Liver (tissue), 3 donors: ENCODE measurements at regions not wholly inside any gene's neighbourhood (a gene's known extent, or its start where the extent isn't known, plus 50 kb on each side); places are given as distances from the start of the nearest gene placed in this dataset.

Source experiments
- FOXA1 ChIP-seq: IDR thresholded peaks from 2 replicates; pipeline ENCODE4 v1.6.1; 2016; ENCODE audit warnings: antibody characterized with exemption
- JUND ChIP-seq, 2 donors: IDR thresholded peaks; 2 replicates each; pipeline ENCODE4 v1.6.1; 2016; ENCODE audit warnings: antibody characterized with exemption in 2 of 2
- NR2F2 ChIP-seq: IDR thresholded peaks from 2 replicates; pipeline ENCODE4 v1.6.1; 2016; ENCODE audit warnings: antibody characterized with exemption
- RAD21 ChIP-seq, 2 donors: IDR thresholded peaks; 2 replicates each; pipeline ENCODE4 v1.6.1; 2016; ENCODE audit warnings: antibody characterized with exemption in 2 of 2, mild to moderate bottlenecking in 2 of 2
- SP1 ChIP-seq: IDR thresholded peaks from 2 replicates; pipeline ENCODE4 v1.6.1; 2018; ENCODE audit warnings: antibody characterized with exemption, mild to moderate bottlenecking
- TAF1 ChIP-seq: conservative IDR thresholded peaks from 2 replicates; pipeline ENCODE4 v1.6.1; 2016; ENCODE audit warnings: antibody characterized with exemption, mild to moderate bottlenecking
- TF ChIP-seq, protein P1 (sequence below): fragments of 150-350 bp; IDR thresholded peaks from 2 replicates; pipeline ENCODE4 v1.5.1; 2017; ENCODE audit warnings: improper control_type of control experiment, low read depth, low read length; ENCODE audit not compliant: missing input control
- TF ChIP-seq, protein P2 (sequence below): IDR thresholded peaks from 2 replicates; pipeline ENCODE4 v1.6.1; 2016; ENCODE audit warnings: antibody characterized with exemption
- donor health status: healthy.
- donor health status: healthy.

DNA sequence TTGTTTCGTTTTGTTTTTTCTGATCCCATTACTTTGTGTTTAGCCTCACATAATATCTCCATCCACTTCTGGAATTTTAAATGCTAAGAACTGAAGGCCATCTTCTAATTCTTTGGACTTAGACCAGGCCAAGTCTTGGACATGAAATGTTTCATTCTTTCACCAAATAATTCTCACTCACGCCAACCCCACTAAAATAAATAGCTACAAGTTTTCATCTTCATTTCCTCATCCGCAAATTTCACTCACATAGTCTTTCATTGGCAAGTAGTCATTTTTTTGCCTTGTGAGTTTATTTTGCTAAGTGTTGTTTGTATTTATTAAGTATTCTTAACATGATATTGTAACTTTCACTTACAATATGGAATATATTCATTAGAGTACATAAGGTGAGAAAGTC is 1188.6 kb upstream of the SEMA6A start:
- TF ChIP-seq, protein P1, sequence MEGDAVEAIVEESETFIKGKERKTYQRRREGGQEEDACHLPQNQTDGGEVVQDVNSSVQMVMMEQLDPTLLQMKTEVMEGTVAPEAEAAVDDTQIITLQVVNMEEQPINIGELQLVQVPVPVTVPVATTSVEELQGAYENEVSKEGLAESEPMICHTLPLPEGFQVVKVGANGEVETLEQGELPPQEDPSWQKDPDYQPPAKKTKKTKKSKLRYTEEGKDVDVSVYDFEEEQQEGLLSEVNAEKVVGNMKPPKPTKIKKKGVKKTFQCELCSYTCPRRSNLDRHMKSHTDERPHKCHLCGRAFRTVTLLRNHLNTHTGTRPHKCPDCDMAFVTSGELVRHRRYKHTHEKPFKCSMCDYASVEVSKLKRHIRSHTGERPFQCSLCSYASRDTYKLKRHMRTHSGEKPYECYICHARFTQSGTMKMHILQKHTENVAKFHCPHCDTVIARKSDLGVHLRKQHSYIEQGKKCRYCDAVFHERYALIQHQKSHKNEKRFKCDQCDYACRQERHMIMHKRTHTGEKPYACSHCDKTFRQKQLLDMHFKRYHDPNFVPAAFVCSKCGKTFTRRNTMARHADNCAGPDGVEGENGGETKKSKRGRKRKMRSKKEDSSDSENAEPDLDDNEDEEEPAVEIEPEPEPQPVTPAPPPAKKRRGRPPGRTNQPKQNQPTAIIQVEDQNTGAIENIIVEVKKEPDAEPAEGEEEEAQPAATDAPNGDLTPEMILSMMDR: no peak
- TF ChIP-seq RAD21 (IDR thresholded peaks at IDR 0.05): no peak
- TF ChIP-seq, protein P2, sequence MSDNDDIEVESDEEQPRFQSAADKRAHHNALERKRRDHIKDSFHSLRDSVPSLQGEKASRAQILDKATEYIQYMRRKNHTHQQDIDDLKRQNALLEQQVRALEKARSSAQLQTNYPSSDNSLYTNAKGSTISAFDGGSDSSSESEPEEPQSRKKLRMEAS: no peak
- TF ChIP-seq JUND (IDR thresholded peaks at IDR 0.05): no peak
- no peak for TF ChIP-seq FOXA1
- TF ChIP-seq SP1: no peak
- no peak for TF ChIP-seq NR2F2
- TF ChIP-seq TAF1: no peak
